GM04503 (cell line): ENCODE measurements at regions not wholly inside any gene's neighbourhood (a gene's known extent, or its start where the extent isn't known, plus 50 kb on each side); places are given as distances from the start of the nearest gene placed in this dataset.

Experiments
- DNase-seq: peaks from one replicate; pipeline ENCODE4 v3.0.0-alpha.2; 2012; ENCODE audit warnings: low read depth

- DNase-seq, result no peak
Observed at GRCh38 chr5:39880985-39881384, 456.2 kb upstream of the DAB2 start.

- no peak for DNase-seq
Observed at GRCh38 chr5:39877479-39877878, 452.7 kb upstream of the DAB2 start.

- DNase-seq, result no peak
Observed at GRCh38 chr5:39876146-39876545, 451.4 kb upstream of the DAB2 start.

GRCh38 chr5:39870137-39870536, 445.4 kb upstream of the DAB2 start:
- no peak for DNase-seq

GRCh38 chr5:39869396-39869795, 444.6 kb upstream of the DAB2 start:
- no peak for DNase-seq

GRCh38 chr5:39867923-39868322, 443.1 kb upstream of the DAB2 start:
- no peak for DNase-seq

- no peak for DNase-seq
Observed at GRCh38 chr5:39863926-39864552, 439.3 kb upstream of the DAB2 start.

GRCh38 chr5:39857041-39857440, 432.3 kb upstream of the DAB2 start:
- DNase-seq, result no peak

GRCh38 chr5:39854771-39855410, 430.1 kb upstream of the DAB2 start:
- DNase-seq, result no peak

GRCh38 chr5:39850291-39850690, 425.5 kb upstream of the DAB2 start:
- no peak for DNase-seq

GRCh38 chr5:39846144-39846543, 421.4 kb upstream of the DAB2 start:
- no peak for DNase-seq

GRCh38 chr5:39843767-39844166, 419.0 kb upstream of the DAB2 start:
- DNase-seq, result no peak

- DNase-seq, result no peak
Observed at GRCh38 chr5:39835371-39835770, 410.6 kb upstream of the DAB2 start.

- no peak for DNase-seq
Observed at GRCh38 chr5:39829441-39829840, 404.7 kb upstream of the DAB2 start.

GRCh38 chr5:39826051-39826450, 401.3 kb upstream of the DAB2 start:
- DNase-seq, result no peak

- DNase-seq, result no peak
Observed at GRCh38 chr5:39825301-39825700, 400.5 kb upstream of the DAB2 start.

GRCh38 chr5:39822020-39822419, 397.2 kb upstream of the DAB2 start:
- DNase-seq, result no peak

GRCh38 chr5:39816866-39817265, 392.1 kb upstream of the DAB2 start:
- no peak for DNase-seq

- DNase-seq, result no peak
Observed at GRCh38 chr5:39816156-39816845, 391.5 kb upstream of the DAB2 start.

- no peak for DNase-seq
Observed at GRCh38 chr5:39815711-39816110, 390.9 kb upstream of the DAB2 start.

- DNase-seq, result no peak
Observed at GRCh38 chr5:39811381-39811780, 386.6 kb upstream of the DAB2 start.

GRCh38 chr5:39808656-39809055, 383.9 kb upstream of the DAB2 start:
- DNase-seq, result no peak

- no peak for DNase-seq
Observed at GRCh38 chr5:39801306-39801705, 376.5 kb upstream of the DAB2 start.
